Activated naive CD8-positive, alpha-beta T cell treated with anti-CD3 and anti-CD28 coated beads for 36 hours (primary cell): ENCODE measurements at regions not wholly inside any gene's neighbourhood (a gene's known extent, or its start where the extent isn't known, plus 50 kb on each side); places are given as distances from the start of the nearest gene placed in this dataset.
"Not testable (repeated sequence)": the region's sequence is repeated elsewhere in the genome, so short reads cannot be mapped to it uniquely, and the experiment has no call there.

Experiments
- DNase-seq: peaks from one replicate; pipeline ENCODE4 v3.0.0; 2021
- H3K27ac Mint-ChIP-seq: one replicate; pipeline ENCODE4 v1.8.0; 2022; ENCODE audit warnings: mild to moderate bottlenecking, moderate library complexity, mixed read lengths
- H3K27me3 Mint-ChIP-seq: one replicate; pipeline ENCODE4 v1.8.0; 2022; ENCODE audit warnings: mild to moderate bottlenecking, mixed read lengths
- H3K36me3 Mint-ChIP-seq: one replicate; pipeline ENCODE4 v1.8.0; 2021; ENCODE audit warnings: mild to moderate bottlenecking, mixed read lengths
- H3K4me1 Mint-ChIP-seq: one replicate; pipeline ENCODE4 v1.8.0; 2021; ENCODE audit warnings: mixed read lengths
- H3K4me3 Mint-ChIP-seq: one replicate; pipeline ENCODE4 v1.8.0; 2022; ENCODE audit warnings: mild to moderate bottlenecking, moderate library complexity, mixed read lengths
- H3K9me3 Mint-ChIP-seq: one replicate; pipeline ENCODE4 v1.8.0; 2022; ENCODE audit warnings: mixed read lengths

GRCh38 chr1:199242601-199243000 is 603.8 kb downstream of the PTPRC start:
- Mint-ChIP-seq H3K36me3 (no peaks in the 10 kb centered on the region), H3K27me3 (no peaks in the 10 kb centered on the region), H3K4me1 (peaks cover 5% of the 10 kb centered on the region), H3K9me3 (no peaks in the 10 kb centered on the region), H3K27ac (no peak overlapping the region), H3K4me3 (no peak overlapping the region)
- DNase-seq = no peak

DNA sequence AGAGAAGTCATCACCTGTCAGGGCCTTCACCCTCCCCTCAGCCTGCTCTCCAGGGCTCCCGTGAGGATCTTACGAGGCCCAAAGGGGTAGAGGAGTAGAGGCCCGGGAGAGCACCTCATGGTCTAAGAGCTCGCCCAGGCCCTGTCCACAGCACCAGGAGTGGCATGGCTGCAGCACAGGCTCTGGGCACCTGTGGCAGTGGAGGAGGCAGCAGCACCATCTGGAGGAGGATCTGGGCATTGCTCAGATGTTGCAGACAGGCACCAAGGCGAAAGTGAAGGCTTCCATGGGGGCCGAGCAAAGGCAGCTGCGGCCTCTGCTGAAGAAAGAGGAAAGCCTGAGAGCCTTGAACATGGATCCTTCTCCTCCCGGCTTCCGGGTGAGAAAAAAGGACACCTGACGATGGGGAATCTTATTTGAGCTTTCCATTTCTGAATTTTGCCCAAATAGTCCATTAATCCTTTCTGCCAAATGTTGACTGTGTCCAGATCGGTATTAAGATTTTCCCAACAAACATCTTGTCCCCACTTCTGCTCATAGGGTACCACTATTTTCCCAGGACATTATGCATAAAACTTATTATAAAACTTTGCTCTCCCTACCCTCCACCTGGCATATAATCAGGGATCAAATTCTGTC is 604.7 kb downstream of the PTPRC start:
- Mint-ChIP-seq H3K4me1 (peaks cover 5% of the 10 kb centered on the region), H3K27ac (no peak overlapping the region)

DNA sequence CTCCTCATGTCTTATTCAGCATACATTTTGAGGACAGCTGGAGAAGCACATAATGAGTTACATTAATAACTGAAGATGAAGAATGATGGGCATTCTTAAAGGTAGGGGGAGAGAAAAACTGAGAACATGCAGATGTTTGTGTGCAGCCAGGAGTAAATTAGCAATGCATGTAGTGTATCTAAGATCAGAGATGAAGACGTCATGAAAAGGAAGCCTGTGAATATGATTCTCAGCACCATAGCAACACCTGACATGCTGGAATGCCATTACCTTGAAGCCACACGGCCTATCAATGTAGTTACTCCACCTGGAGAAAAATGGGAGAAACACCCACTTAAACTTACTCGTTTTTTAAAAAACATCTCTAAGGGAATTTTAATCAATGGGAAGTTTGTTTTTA is 607.1 kb downstream of the PTPRC start:
- Mint-ChIP-seq H3K4me1 (peaks cover 5% of the 10 kb centered on the region), H3K36me3 (no peaks in the 10 kb centered on the region), H3K27me3 (no peaks in the 10 kb centered on the region), H3K9me3 (no peaks in the 10 kb centered on the region), H3K4me3 (no peak overlapping the region), H3K27ac (no peak overlapping the region)
- no peak for DNase-seq

More for the DNA sequence above, 604.7 kb downstream of the PTPRC start:
- Mint-ChIP-seq H3K27me3 (no peaks in the 10 kb centered on the region), H3K9me3 (no peaks in the 10 kb centered on the region), H3K36me3 (no peaks in the 10 kb centered on the region), H3K4me3 (no peak overlapping the region)
- peak; percentile 73 for DNase-seq

GRCh38 chr1:199246716-199247115 is 607.9 kb downstream of the PTPRC start:
- no peak for DNase-seq
- Mint-ChIP-seq H3K4me1 (peaks cover 5% of the 10 kb centered on the region), H3K9me3 (no peaks in the 10 kb centered on the region), H3K27me3 (no peaks in the 10 kb centered on the region), H3K4me3 (no peak overlapping the region), H3K27ac (no peak overlapping the region), H3K36me3 (no peaks in the 10 kb centered on the region)

GRCh38 chr1:199247891-199248290 is 609.1 kb downstream of the PTPRC start:
- no peak overlapping the region for H3K27ac Mint-ChIP-seq
- no peaks in the 10 kb centered on the region for H3K9me3 Mint-ChIP-seq
- H3K4me3 Mint-ChIP-seq = no peak overlapping the region
- H3K4me1 Mint-ChIP-seq = no peaks in the 10 kb centered on the region
- DNase-seq = no peak
- H3K27me3 Mint-ChIP-seq = no peaks in the 10 kb centered on the region
- no peaks in the 10 kb centered on the region for H3K36me3 Mint-ChIP-seq

DNA sequence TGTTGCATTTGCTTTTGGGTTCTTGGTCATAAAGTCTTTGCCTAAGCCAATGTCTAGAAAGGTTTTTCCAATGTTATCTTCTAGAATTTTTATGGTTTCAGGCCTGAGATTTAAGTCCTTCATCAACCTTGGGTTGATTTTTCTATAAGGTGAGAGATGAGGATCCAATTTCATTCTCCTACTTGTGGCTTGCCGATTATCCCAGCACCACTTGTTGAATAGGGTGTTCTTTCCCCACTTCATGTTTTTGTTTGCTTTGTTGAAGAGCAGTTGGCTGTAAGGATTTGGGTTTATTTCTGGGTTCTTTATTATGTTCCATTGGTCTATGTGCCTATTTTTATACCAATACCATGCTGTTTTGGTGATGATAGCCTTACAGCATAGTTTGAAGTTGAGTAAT is 615.2 kb downstream of the PTPRC start:
- Mint-ChIP-seq H3K9me3 (peaks cover 13% of the 10 kb centered on the region), H3K27me3 (peaks cover 15% of the 10 kb centered on the region)
- not testable (repeated sequence) for H3K4me3 Mint-ChIP-seq, DNase-seq, H3K36me3 Mint-ChIP-seq, H3K4me1 Mint-ChIP-seq, H3K27ac Mint-ChIP-seq

DNA sequence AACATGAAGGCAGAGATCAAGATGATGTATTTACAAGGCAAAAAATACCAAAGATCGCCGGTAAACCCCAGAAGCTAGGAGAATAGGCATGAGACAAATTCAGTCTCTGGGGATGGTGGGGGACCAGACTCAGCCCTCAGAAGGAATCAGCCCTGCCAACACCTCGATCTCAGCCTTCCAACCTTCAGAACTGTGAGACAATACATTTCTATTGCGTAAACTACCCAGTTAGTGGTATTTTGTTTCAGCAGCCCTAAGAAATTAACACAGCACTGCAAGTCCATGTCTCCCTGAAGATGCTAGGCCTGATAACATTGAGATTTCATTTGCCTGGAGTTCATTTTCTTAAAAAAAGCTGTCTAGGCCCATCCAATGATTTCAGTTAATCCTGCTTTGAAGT is 622.5 kb downstream of the PTPRC start:
- peaks cover 5% of the 10 kb centered on the region for H3K36me3 Mint-ChIP-seq
- H3K27ac Mint-ChIP-seq = no peak overlapping the region
- peaks cover 7% of the 10 kb centered on the region for H3K4me1 Mint-ChIP-seq

GRCh38 chr1:199264283-199264682 is 625.4 kb downstream of the PTPRC start:
- peaks cover 7% of the 10 kb centered on the region for H3K4me1 Mint-ChIP-seq
- peak; percentile 17 for DNase-seq
- no peaks in the 10 kb centered on the region for H3K9me3 Mint-ChIP-seq
- H3K27ac Mint-ChIP-seq = no peak overlapping the region
- H3K27me3 Mint-ChIP-seq = no peaks in the 10 kb centered on the region
- H3K36me3 Mint-ChIP-seq = no peaks in the 10 kb centered on the region
- H3K4me3 Mint-ChIP-seq = no peak overlapping the region

More for the DNA sequence above, 622.5 kb downstream of the PTPRC start:
- H3K9me3 Mint-ChIP-seq = peaks cover 8% of the 10 kb centered on the region
- peaks cover 10% of the 10 kb centered on the region for H3K27me3 Mint-ChIP-seq
- no peak for DNase-seq
- no peak overlapping the region for H3K4me3 Mint-ChIP-seq

GRCh38 chr1:199264911-199265310 is 626.1 kb downstream of the PTPRC start:
- Mint-ChIP-seq H3K36me3 (no peaks in the 10 kb centered on the region), H3K9me3 (no peaks in the 10 kb centered on the region), H3K4me3 (no peak overlapping the region), H3K27me3 (no peaks in the 10 kb centered on the region), H3K4me1 (peaks cover 7% of the 10 kb centered on the region), H3K27ac (no peak overlapping the region)
- DNase-seq = no peak

DNA sequence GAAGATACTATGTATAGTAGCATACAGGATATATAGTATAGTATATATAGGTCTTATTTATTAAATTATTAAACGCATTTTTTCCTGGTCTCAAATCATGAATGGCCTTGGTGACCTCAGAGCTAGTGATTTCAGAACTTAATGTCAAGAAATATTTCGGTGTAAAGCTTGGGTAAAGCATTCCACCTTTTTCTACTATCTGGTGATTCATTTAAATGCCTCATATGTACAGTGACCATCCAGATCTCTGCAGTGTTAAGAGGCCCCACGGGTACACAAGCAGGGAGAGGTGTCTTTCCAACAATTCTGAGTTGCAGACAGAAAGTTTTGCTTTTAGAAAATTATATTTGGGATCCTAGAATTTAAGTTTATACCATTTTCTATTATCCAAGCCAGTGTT is 626.5 kb downstream of the PTPRC start:
- H3K4me3 Mint-ChIP-seq = no peak overlapping the region
- H3K27ac Mint-ChIP-seq = no peak overlapping the region
- no peaks in the 10 kb centered on the region for H3K36me3 Mint-ChIP-seq
- no peaks in the 10 kb centered on the region for H3K27me3 Mint-ChIP-seq
- no peaks in the 10 kb centered on the region for H3K9me3 Mint-ChIP-seq
- DNase-seq = no peak
- H3K4me1 Mint-ChIP-seq = peaks cover 7% of the 10 kb centered on the region

- Mint-ChIP-seq H3K36me3 (peaks cover 1% of the 10 kb centered on the region), H3K4me1 (peaks cover 14% of the 10 kb centered on the region), H3K27me3 (no peaks in the 10 kb centered on the region), H3K9me3 (no peaks in the 10 kb centered on the region), H3K4me3 (no peak overlapping the region), H3K27ac (no peak overlapping the region)
- DNase-seq = no peak
Observed at GRCh38 chr1:199269241-199269640, 630.4 kb downstream of the PTPRC start.

- no peak overlapping the region for H3K27ac Mint-ChIP-seq
- peaks cover 11% of the 10 kb centered on the region for H3K4me1 Mint-ChIP-seq
- peaks cover 1% of the 10 kb centered on the region for H3K36me3 Mint-ChIP-seq
- H3K9me3 Mint-ChIP-seq = peaks cover 3% of the 10 kb centered on the region
- no peak for DNase-seq
- H3K4me3 Mint-ChIP-seq = no peak overlapping the region
- H3K27me3 Mint-ChIP-seq = no peaks in the 10 kb centered on the region
Observed at GRCh38 chr1:199272139-199272544, 633.3 kb downstream of the PTPRC start.

- DNase-seq = peak; percentile 2
- Mint-ChIP-seq H3K36me3 (peaks cover 1% of the 10 kb centered on the region), H3K9me3 (peaks cover 3% of the 10 kb centered on the region), H3K27me3 (no peaks in the 10 kb centered on the region), H3K27ac (no peak overlapping the region), H3K4me3 (no peak overlapping the region), H3K4me1 (peaks cover 11% of the 10 kb centered on the region)
Observed at GRCh38 chr1:199272628-199273086, 633.8 kb downstream of the PTPRC start.

DNA sequence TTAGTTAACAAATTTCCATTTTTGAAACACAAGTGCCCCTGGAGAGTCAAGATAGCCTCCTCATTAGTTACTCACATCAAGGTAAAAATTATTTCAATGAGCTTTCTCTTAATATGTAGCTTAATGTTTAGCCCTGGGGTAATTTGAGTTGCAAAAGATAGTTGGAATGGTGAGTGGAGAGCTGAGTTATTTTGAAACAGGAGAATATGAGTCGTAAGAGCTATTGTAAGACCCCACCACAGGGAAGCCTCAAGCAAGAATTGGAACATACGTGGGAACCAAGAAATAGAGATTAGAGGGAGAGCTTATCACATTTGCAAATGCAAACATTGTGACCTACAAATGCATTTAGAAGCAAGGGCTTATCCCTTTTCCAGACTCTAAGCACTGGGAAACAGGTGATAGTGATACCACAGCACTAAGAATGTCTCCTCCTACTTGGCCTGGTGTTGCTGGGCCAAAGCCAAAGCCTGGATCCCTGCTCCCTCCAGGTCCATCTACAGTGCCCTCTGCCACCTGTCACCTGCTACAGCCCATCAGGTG is 635.1 kb downstream of the PTPRC start:
- Mint-ChIP-seq H3K4me3 (no peak overlapping the region), H3K4me1 (peaks cover 11% of the 10 kb centered on the region), H3K27ac (no peak overlapping the region), H3K36me3 (peaks cover 1% of the 10 kb centered on the region), H3K9me3 (peaks cover 3% of the 10 kb centered on the region), H3K27me3 (no peaks in the 10 kb centered on the region)
- DNase-seq = no peak

DNA sequence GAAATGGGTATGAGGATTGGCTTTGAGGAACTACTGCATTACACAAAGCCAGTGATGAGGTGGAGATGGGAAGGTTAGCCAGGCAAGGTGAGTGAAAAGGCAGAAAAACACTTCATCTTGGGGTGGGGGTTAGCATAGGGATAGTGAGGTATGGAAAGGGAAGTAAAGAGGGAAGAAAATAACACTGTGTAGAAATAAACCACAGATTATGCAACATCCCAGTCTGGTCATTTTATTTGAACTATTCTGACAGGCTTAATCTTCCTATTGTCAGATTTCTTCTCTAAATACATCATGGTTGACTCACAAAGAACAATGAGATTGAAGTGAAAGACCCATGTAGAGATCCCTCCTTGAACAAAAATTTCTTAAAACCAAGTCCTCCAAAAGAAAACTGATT is 640.2 kb downstream of the PTPRC start:
- peaks cover 4% of the 10 kb centered on the region for H3K27me3 Mint-ChIP-seq
- H3K36me3 Mint-ChIP-seq = no peaks in the 10 kb centered on the region
- no peak for DNase-seq
- peaks cover 3% of the 10 kb centered on the region for H3K9me3 Mint-ChIP-seq
- H3K27ac Mint-ChIP-seq = no peak overlapping the region
- H3K4me3 Mint-ChIP-seq = no peak overlapping the region
- H3K4me1 Mint-ChIP-seq = peaks cover 18% of the 10 kb centered on the region
